K562 (cell line): ENCODE measurements at regions not wholly inside any gene's neighbourhood (a gene's known extent, or its start where the extent isn't known, plus 50 kb on each side); places are given as distances from the start of the nearest gene placed in this dataset.

Experiments used
- ATAC-seq: fragments of 200-7000 bp; cut with Tn5 transposase; 3 replicates; pipeline ENCODE4 v1.9.1; 2020; ENCODE audit warnings: moderate library complexity
- BruUV-seq: library from RNA; stranded (reverse); fragments of 400-500 nt; replicated peaks from 2 replicates; lab custom pipeline; 2021; lab: Mats Ljungman, UMichigan
- CTCF ChIA-PET: fragments of 300-600 bp; formaldehyde crosslinking; extraction: SDS; loops from one replicate; lab custom pipeline; 2021; ENCODE audit warnings: low intra/inter-chr PET ratio; lab: Yijun Ruan, JAX
- POLR2A ChIA-PET: fragments of 300-600, 350-650 bp; sonication (Branson Sonifier 250); formaldehyde crosslinking; extraction: SDS; loops from one replicate; lab custom pipeline; 2021; ENCODE audit warnings: antibody characterized with exemption, inconsistent platforms; lab: Yijun Ruan, JAX
- DNase-seq, 4 experiments: peaks; one replicate each; pipeline versions ENCODE4 v3.0.0 to v3.0.0-alpha.2; 2011 to 2018; ENCODE audit warnings: low spot score in 3 of 4, mixed read lengths in 3 of 4; ENCODE audit errors: extremely low read depth in 1 of 4
- FAIRE-seq: peaks from 2 replicates; lab custom pipeline; 2011; peaks lifted over from hg19 to GRCh38; lab: Jason Lieb, UNC
- H2AFZ ChIP-seq: 2 replicates; pipeline ENCODE4 v1.6.0; 2011; ENCODE audit warnings: low read depth, low read length, control low read depth, inconsistent platforms
- H3K27ac ChIP-seq: fragments of 200-600 bp; 3 replicates; pipeline ENCODE4 v1.8.0; 2011; ENCODE audit warnings: low read depth, mild to moderate bottlenecking, control low read depth, inconsistent platforms, low read length, moderate library complexity, mixed read lengths; ENCODE audit errors: extremely low read depth
- H3K27me3 ChIP-seq, 2 experiments: fragments of 300-600 bp in 1 of 2; 2 replicates in 1 of 2; 3 replicates in 1 of 2; pipeline versions ENCODE4 v1.6.0 to v1.8.0; 2011; ENCODE audit warnings: inconsistent platforms in 2 of 2, low read length in 2 of 2, mild to moderate bottlenecking in 1 of 2, mixed read lengths in 1 of 2, moderate library complexity in 1 of 2; ENCODE audit not compliant: control insufficient read depth in 2 of 2, insufficient read depth in 2 of 2
- H3K36me3 ChIP-seq: fragments of 300-600 bp; 3 replicates; pipeline ENCODE4 v1.8.0; 2011; ENCODE audit warnings: mild to moderate bottlenecking, low read length, inconsistent platforms; ENCODE audit not compliant: control insufficient read depth, insufficient read depth
- H3K4me1 ChIP-seq, 2 experiments: fragments of 200-600 bp in 1 of 2; replicated peaks in 1 of 2; 2 replicates in 1 of 2; 3 replicates in 1 of 2; pipeline versions ENCODE4 v1.5.1 to v1.8.0; 2011; ENCODE audit warnings: inconsistent platforms in 2 of 2, low read length in 2 of 2, mild to moderate bottlenecking in 1 of 2, mixed read lengths in 1 of 2, moderate library complexity in 1 of 2; ENCODE audit not compliant: control insufficient read depth in 2 of 2, insufficient read depth in 2 of 2
- H3K4me2 ChIP-seq: 2 replicates; pipeline ENCODE4 v1.6.1; 2011; ENCODE audit warnings: low read length, control low read depth, inconsistent platforms, mixed read lengths; ENCODE audit not compliant: insufficient read depth
- H3K4me3 ChIP-seq: fragments of 200-600 bp; sonication (generic), shearing (Covaris generic); 2 replicates; pipeline ENCODE4 v1.5.1; 2016; ENCODE audit warnings: control low read depth, inconsistent platforms
- H3K79me2 ChIP-seq: fragments of 200-600 bp; 3 replicates; pipeline ENCODE4 v1.8.0; 2011; ENCODE audit warnings: low read length, inconsistent platforms; ENCODE audit not compliant: control insufficient read depth, insufficient read depth
- H3K9ac ChIP-seq, 2 experiments: 2 replicates each; pipeline versions ENCODE4 v1.6.0 to v1.6.1; 2011; ENCODE audit warnings: low read depth in 2 of 2, low read length in 2 of 2, control low read depth in 1 of 2, inconsistent platforms in 1 of 2, mild to moderate bottlenecking in 1 of 2, mixed read lengths in 1 of 2; ENCODE audit not compliant: insufficient read depth in 1 of 2
- H3K9me1 ChIP-seq: one replicate; pipeline ENCODE4 v1.6.0; 2011; ENCODE audit warnings: inconsistent platforms, mild to moderate bottlenecking, low read length, moderate library complexity; ENCODE audit not compliant: control insufficient read depth, insufficient read depth
- H3K9me3 ChIP-seq: replicated peaks from 2 replicates; pipeline ENCODE4 v1.5.1; 2011; ENCODE audit warnings: low read depth, low read length, inconsistent platforms; ENCODE audit not compliant: control insufficient read depth, insufficient read depth
- H4K20me1 ChIP-seq: replicated peaks from 2 replicates; pipeline ENCODE4 v1.6.1; 2011; ENCODE audit warnings: low read length, inconsistent platforms, mixed read lengths; ENCODE audit not compliant: control insufficient read depth, insufficient read depth
- COPS2 ChIP-seq: fragments of 450-650 bp; conservative IDR thresholded peaks from 2 replicates; pipeline ENCODE4 v1.6.1; 2016; ENCODE audit warnings: mild to moderate bottlenecking, moderate library complexity
- DACH1 ChIP-seq: fragments of 450-650 bp; IDR thresholded peaks from 2 replicates; pipeline ENCODE4 v1.6.1; 2018; ENCODE audit not compliant: partially characterized antibody
- DIDO1 ChIP-seq: fragments of 450-650 bp; IDR thresholded peaks from 2 replicates; pipeline ENCODE4 v1.6.1; 2016; ENCODE audit warnings: low read depth, missing biosample characterization, missing genetic modification characterization
- GTF2A2 ChIP-seq: IDR thresholded peaks from 2 replicates; pipeline ENCODE4 v1.6.1; 2016; ENCODE audit warnings: mild to moderate bottlenecking, missing genetic modification characterization, missing compliant biosample characterization
- HNRNPH1 ChIP-seq: fragments of 200-400 bp; formaldehyde crosslinking; optimal IDR thresholded peaks from 2 replicates; pipeline ENCODE3; 2017; ENCODE audit warnings: low read depth, mild to moderate bottlenecking, low read length, moderate library complexity
- MAFG ChIP-seq: fragments of 450-650 bp; conservative IDR thresholded peaks from 2 replicates; pipeline ENCODE4 v1.6.1; 2016; ENCODE audit warnings: missing genetic modification characterization, missing compliant biosample characterization
- MCM2 ChIP-seq: fragments of 450-650 bp; IDR thresholded peaks from 2 replicates; pipeline ENCODE4 v1.6.1; 2017; ENCODE audit warnings: low read depth, mild to moderate bottlenecking
- SMAD3 ChIP-seq: fragments of 450-650 bp; formaldehyde crosslinking; conservative IDR thresholded peaks from 2 replicates; pipeline ENCODE4 v1.4.0; 2020; ENCODE audit warnings: mild to moderate bottlenecking
- SMARCE1 ChIP-seq: fragments of 450-650 bp; IDR thresholded peaks from 2 replicates; pipeline ENCODE4 v1.7.1; 2016; ENCODE audit warnings: mild to moderate bottlenecking
- TCF15 ChIP-seq: fragments of 250-450 bp; sonication (Bioruptor Pico); IDR thresholded peaks from 2 replicates; pipeline ENCODE4 v1.8.0; 2022; ENCODE audit warnings: moderate library complexity, mild to moderate bottlenecking, inconsistent platforms
- U2AF2 ChIP-seq: fragments of 200-400 bp; formaldehyde crosslinking; optimal IDR thresholded peaks from 2 replicates; pipeline ENCODE3; 2017; ENCODE audit warnings: low read depth, mild to moderate bottlenecking, low read length
- ZC3H4 ChIP-seq: sonication (generic); formaldehyde crosslinking; IDR thresholded peaks from 2 replicates; pipeline ENCODE4 v1.9.0; 2021; ENCODE audit warnings: missing genetic modification reagents, borderline replicate concordance
- ZNF121 ChIP-seq: sonication (generic); formaldehyde crosslinking; conservative IDR thresholded peaks from 2 replicates; pipeline ENCODE4 v1.8.0; 2022; ENCODE audit warnings: missing genetic modification reagents
- ZNF146 ChIP-seq: IDR thresholded peaks from one replicate; pipeline ENCODE4 v1.6.1; 2018; ENCODE audit warnings: missing compliant biosample characterization; ENCODE audit not compliant: unreplicated experiment
- ZNF511 ChIP-seq: sonication (generic); formaldehyde crosslinking; IDR thresholded peaks from 2 replicates; pipeline ENCODE4 v1.8.0; 2022; ENCODE audit warnings: mild to moderate bottlenecking, missing genetic modification reagents
- ZNF75A ChIP-seq: fragments of 450-650 bp; formaldehyde crosslinking; IDR thresholded peaks from 2 replicates; pipeline ENCODE4 v1.4.0; 2020; ENCODE audit warnings: mild to moderate bottlenecking
- in situ Hi-C: fragments of 300-500 bp; cut with MboI; formaldehyde crosslinking; loops from 4 replicates; pipeline ENCODE4 v1.15.0; 2018; ENCODE audit warnings: inconsistent platforms, mixed read lengths
- intact Hi-C: fragments of 100-400 bp; cut with micrococcal nuclease; formaldehyde crosslinking; loops from 2 replicates; pipeline ENCODE4 v1.14.2; 2022

GRCh38 chr5:40204144-40204543 is 475.6 kb upstream of the PTGER4 start:
- Histone ChIP-seq H3K9me1 (no peaks in the 10 kb centered on the region), H3K4me1 (no peaks in the 10 kb centered on the region), H3K79me2 (no peaks in the 10 kb centered on the region), H3K9me3 (no peaks in the 10 kb centered on the region), H3K27ac (no peak overlapping the region), H3K9ac (no peak overlapping the region)
- ChIA-PET CTCF (no interaction called here), POLR2A (no interaction called here)
- in situ Hi-C loops = no loop called here
- FAIRE-seq = no peak
- TF ChIP-seq MAFG (tag) = no peak
- no peak for TF ChIP-seq ZNF75A (CRISPR knock-in tag)
- TF ChIP-seq DIDO1 (tag) = no peak
- no peak for TF ChIP-seq ZNF511 (CRISPR knock-in tag)
- TF ChIP-seq ZC3H4 = no peak
- no peak for TF ChIP-seq ZNF146 (CRISPR knock-in tag)
- TF ChIP-seq MCM2 = no peak
- no peak for TF ChIP-seq SMAD3 (CRISPR knock-in tag)
- no peak for TF ChIP-seq HNRNPH1
- TF ChIP-seq DACH1 = no peak
- no peak for TF ChIP-seq TCF15 (CRISPR knock-in tag)
- no peak for TF ChIP-seq ZNF121
- TF ChIP-seq U2AF2 = no peak
- TF ChIP-seq GTF2A2 = no peak
- no peak for TF ChIP-seq SMARCE1
- no peak for TF ChIP-seq COPS2
- TF ChIP-seq, all 486 proteins: peak for 0
- no TSS peak for BruUV-seq
- Histone ChIP-seq H4K20me1 (no peaks in the 10 kb centered on the region), H2AFZ (no peak overlapping the region), H3K36me3 (no peaks in the 10 kb centered on the region), H3K4me2 (no peak overlapping the region), H3K27me3 (no peaks in the 10 kb centered on the region), H3K4me3 (no peak overlapping the region)
- DNase-seq = no peak
- no peak for ATAC-seq
- intact Hi-C loops = no loop called here
